SU-DHL-6 (cell line): ENCODE measurements at regions not wholly inside any gene's neighbourhood (a gene's known extent, or its start where the extent isn't known, plus 50 kb on each side); places are given as distances from the start of the nearest gene placed in this dataset.

Experiments
- H2AFZ ChIP-seq: fragments of 200-600 bp; sonication (generic); 2 replicates; pipeline ENCODE4 v1.6.1; 2014; ENCODE audit warnings: low read depth, mild to moderate bottlenecking, moderate library complexity, mixed read lengths, antibody characterized with exemption, low read length; ENCODE audit not compliant: severe bottlenecking
- H3F3A ChIP-seq: fragments of 200-600 bp; shearing (Covaris generic); 2 replicates; pipeline ENCODE4 v1.6.0; 2016; ENCODE audit warnings: antibody characterized with exemption, mild to moderate bottlenecking; ENCODE audit not compliant: insufficient read depth
- H3K27ac ChIP-seq: fragments of 200-600 bp; sonication (generic); 2 replicates; pipeline ENCODE4 v1.5.1; 2016; ENCODE audit warnings: low read depth, mild to moderate bottlenecking, low read length, moderate library complexity, mixed read lengths
- H3K27me3 ChIP-seq: fragments of 200-600 bp; sonication (generic), shearing (Covaris generic); 2 replicates; pipeline ENCODE4 v1.6.0; 2014; ENCODE audit warnings: mild to moderate bottlenecking, low read length
- H3K36me3 ChIP-seq: fragments of 200-600 bp; sonication (generic); 2 replicates; pipeline ENCODE4 v1.6.1; 2014; ENCODE audit warnings: mild to moderate bottlenecking, low read length, mixed read lengths
- H3K4me2 ChIP-seq: fragments of 300-600, 200-600 bp; shearing (Covaris generic), sonication (generic); 2 replicates; pipeline ENCODE4 v1.6.0; 2014; ENCODE audit warnings: low read length, low read depth, mild to moderate bottlenecking; ENCODE audit not compliant: poor library complexity, severe bottlenecking
- H3K4me3 ChIP-seq: fragments of 200-600 bp; sonication (generic); 2 replicates; pipeline ENCODE4 v1.5.1; 2014; ENCODE audit warnings: antibody characterized with exemption, low read length, mild to moderate bottlenecking, mixed read lengths; ENCODE audit not compliant: insufficient read depth, poor library complexity, severe bottlenecking
- H3K79me2 ChIP-seq: fragments of 200-600 bp; sonication (generic); 2 replicates; pipeline ENCODE4 v1.6.1; 2014; ENCODE audit warnings: mild to moderate bottlenecking, low read length, moderate library complexity; ENCODE audit not compliant: insufficient read depth
- H3K9ac ChIP-seq: fragments of 200-600 bp; sonication (generic); 2 replicates; pipeline ENCODE4 v1.7.0; 2014; ENCODE audit warnings: mild to moderate bottlenecking, low read length
- H3K9me2 ChIP-seq: fragments of 200-600 bp; sonication (generic); replicated peaks from 2 replicates; pipeline ENCODE4 v1.6.1; 2014; ENCODE audit warnings: low read length; ENCODE audit not compliant: insufficient read depth
- H3K9me3 ChIP-seq: fragments of 200-600 bp; sonication (generic); 2 replicates; pipeline ENCODE4 v1.6.1; 2014; ENCODE audit warnings: low read length, mixed read lengths; ENCODE audit not compliant: insufficient read depth
- H4K20me1 ChIP-seq: fragments of 200-600 bp; sonication (generic); 2 replicates; pipeline ENCODE4 v1.6.1; 2014; ENCODE audit warnings: low read depth, mild to moderate bottlenecking, antibody characterized with exemption, low read length, moderate library complexity, mixed read lengths
- CTCF ChIP-seq: fragments of 200-600 bp; sonication (generic); IDR thresholded peaks from one replicate; pipeline ENCODE4 v1.5.1; 2017; ENCODE audit warnings: antibody characterized with exemption, mild to moderate bottlenecking, low read length, moderate library complexity; ENCODE audit not compliant: insufficient read depth, poor library complexity, severe bottlenecking
- EZH2phosphoT487 ChIP-seq: fragments of 200-600 bp; sonication (generic), shearing (Covaris generic); conservative IDR thresholded peaks from 2 replicates; pipeline ENCODE4 v1.6.1; 2018; ENCODE audit warnings: mild to moderate bottlenecking, antibody characterized with exemption, low read length, moderate library complexity, mixed read lengths

- Histone ChIP-seq H2AFZ (no peak overlapping the region), H3K4me2 (no peak overlapping the region), H3K9ac (no peak overlapping the region), H3K27ac (no peak overlapping the region), H3K9me2 (no peaks in the 10 kb centered on the region), H3K27me3 (no peaks in the 10 kb centered on the region), H3K36me3 (no peaks in the 10 kb centered on the region), H3F3A (no peaks in the 10 kb centered on the region), H3K4me3 (no peak overlapping the region), H4K20me1 (no peaks in the 10 kb centered on the region), H3K79me2 (no peaks in the 10 kb centered on the region), H3K9me3 (no peaks in the 10 kb centered on the region)
- TF ChIP-seq CTCF (no peak), EZH2phosphoT487 (no peak)
Measured at GRCh38 chr19:32268381-32268780, 77.0 kb upstream of the ZNF507 start.

- H3K4me3 ChIP-seq, result no peak overlapping the region
- no peak overlapping the region for H3K27ac ChIP-seq
- no peaks in the 10 kb centered on the region for H3F3A ChIP-seq
- H3K9me2 ChIP-seq, result no peaks in the 10 kb centered on the region
- TF ChIP-seq EZH2phosphoT487, result no peak
- no peak overlapping the region for H2AFZ ChIP-seq
- no peaks in the 10 kb centered on the region for H3K27me3 ChIP-seq
- H3K4me2 ChIP-seq, result no peak overlapping the region
- H3K79me2 ChIP-seq, result no peaks in the 10 kb centered on the region
- no peaks in the 10 kb centered on the region for H3K36me3 ChIP-seq
- H3K9ac ChIP-seq, result no peak overlapping the region
- no peaks in the 10 kb centered on the region for H3K9me3 ChIP-seq
- no peaks in the 10 kb centered on the region for H4K20me1 ChIP-seq
Measured at GRCh38 chr19:32269831-32270230, 75.6 kb upstream of the ZNF507 start.

DNA sequence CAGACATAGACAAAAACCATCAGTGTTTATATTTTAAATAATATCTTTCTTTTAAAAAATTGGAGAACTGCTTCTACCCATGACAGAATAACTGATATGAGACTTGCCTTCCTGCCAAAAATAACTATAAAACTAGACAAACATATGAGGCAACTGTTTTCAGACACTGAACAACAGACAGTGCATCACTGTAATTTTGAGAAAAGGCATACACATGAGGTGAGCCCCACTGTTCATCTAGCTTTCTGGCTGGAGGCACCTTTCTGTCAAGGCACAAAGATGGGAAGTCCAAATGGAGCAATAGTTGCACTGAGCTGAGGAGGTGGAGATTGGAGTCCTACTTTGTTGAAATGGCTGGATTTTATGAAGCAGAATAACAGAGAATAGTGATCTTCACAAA is 71.9 kb upstream of the ZNF507 start:
- TF ChIP-seq CTCF, result no peak
- no peak for TF ChIP-seq EZH2phosphoT487
- H3K9me3 ChIP-seq, result no peaks in the 10 kb centered on the region

DNA sequence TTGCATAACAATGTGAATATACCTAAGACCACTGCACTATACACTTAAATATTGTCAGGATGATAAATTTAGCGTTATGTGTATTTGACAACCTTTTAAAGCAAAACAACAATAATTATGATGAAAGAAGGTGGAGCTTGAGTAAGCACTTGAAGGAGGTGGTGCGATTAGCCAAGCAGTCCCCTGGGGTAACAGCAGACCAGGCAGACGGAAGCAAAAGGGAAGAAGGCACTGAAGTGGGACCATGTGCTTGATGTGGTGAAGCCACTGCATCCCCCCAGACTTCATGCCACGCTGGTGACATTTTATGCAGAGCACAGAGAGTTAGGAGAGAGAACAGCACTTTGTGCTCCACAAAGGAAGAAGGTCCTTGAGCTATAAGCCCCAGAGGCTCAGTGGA is 58.3 kb upstream of the ZNF507 start:
- Histone ChIP-seq H3K4me3 (no peak overlapping the region), H3K79me2 (no peaks in the 10 kb centered on the region), H3K9me2 (no peaks in the 10 kb centered on the region), H3K9me3 (no peaks in the 10 kb centered on the region), H3K9ac (no peak overlapping the region), H3K4me2 (no peak overlapping the region), H2AFZ (no peak overlapping the region), H3K27ac (no peak overlapping the region), H3K36me3 (no peaks in the 10 kb centered on the region), H4K20me1 (no peaks in the 10 kb centered on the region), H3K27me3 (no peaks in the 10 kb centered on the region), H3F3A (no peaks in the 10 kb centered on the region)
- no peak for TF ChIP-seq CTCF
- TF ChIP-seq EZH2phosphoT487, result no peak

More for the DNA sequence above, 71.9 kb upstream of the ZNF507 start:
- Histone ChIP-seq H3K36me3 (no peaks in the 10 kb centered on the region), H3K9me2 (no peaks in the 10 kb centered on the region), H3F3A (no peaks in the 10 kb centered on the region), H2AFZ (no peak overlapping the region), H4K20me1 (no peaks in the 10 kb centered on the region; the same call in 1 of the 2 replicates), H3K27ac (no peak overlapping the region), H3K27me3 (no peaks in the 10 kb centered on the region), H3K4me3 (no peak overlapping the region), H3K9ac (no peak overlapping the region), H3K4me2 (no peak overlapping the region), H3K79me2 (no peaks in the 10 kb centered on the region)
